CD4-positive, alpha-beta T cell treated with Interleukin-17A for 4 hours (primary cell): ENCODE measurements at regions not wholly inside any gene's neighbourhood (a gene's known extent, or its start where the extent isn't known, plus 50 kb on each side); places are given as distances from the start of the nearest gene placed in this dataset.

Experiments
- DNase-seq: peaks from one replicate; pipeline ENCODE4 v3.0.0-alpha.2; 2020; ENCODE audit warnings: mixed read lengths

DNA sequence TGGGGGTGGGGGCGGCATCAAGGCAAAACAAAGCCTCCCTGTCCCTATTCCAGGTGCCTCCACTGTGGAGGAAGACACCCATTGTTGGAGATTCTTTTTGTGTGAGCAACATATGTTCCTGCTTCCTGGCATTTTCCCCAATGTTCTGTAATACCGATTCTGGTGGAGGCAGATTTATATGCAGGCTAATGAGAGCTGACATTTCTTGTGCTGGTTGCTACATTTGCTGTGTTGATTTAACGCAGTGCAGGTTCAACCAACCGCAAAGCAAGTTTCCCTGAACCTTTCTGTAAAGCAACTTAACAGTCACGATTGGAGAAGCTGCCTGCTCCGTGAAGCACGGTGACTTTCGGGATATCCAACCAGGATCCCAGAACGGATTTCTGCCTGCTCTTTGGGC is 260.5 kb downstream of the CBLN1 start:
- no peak for DNase-seq

DNA sequence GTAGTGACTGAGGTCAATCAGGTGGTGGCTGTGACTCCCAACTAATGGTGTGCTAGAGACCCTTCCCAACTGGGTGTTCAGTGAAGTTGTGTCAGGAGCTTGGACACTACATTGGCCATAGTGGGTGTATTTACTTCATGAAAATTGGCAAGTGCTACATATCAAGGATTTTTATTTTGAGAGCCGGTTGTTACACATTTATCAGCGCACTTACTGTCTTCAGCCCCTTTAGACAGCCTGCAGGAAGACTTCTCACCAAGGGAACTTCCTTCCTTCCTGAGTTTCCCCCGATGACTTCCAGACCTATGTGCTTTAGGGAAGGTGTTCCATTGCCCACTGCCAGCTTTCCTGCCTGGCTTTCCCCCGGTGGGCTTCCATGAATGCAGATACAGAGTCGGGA is 261.2 kb downstream of the CBLN1 start:
- no peak for DNase-seq

DNA sequence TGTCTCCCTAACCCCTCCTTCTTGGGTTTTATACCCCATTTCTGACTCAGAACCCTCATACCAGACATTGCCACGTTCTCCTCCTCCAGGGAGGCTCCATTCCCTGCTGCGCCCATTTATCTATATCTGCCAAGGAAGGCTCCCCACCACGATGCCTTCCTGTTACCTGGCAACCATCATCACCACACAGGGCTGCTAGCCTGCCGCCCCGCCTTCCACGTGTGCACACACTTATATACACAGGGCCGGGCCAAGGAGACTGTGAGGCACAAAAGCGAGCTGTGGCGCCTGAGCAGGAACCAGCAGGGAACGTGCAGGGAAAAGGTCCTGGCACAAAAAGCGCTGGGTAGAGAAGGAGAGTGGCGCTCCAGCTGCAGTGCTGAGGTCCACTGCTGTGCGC is 261.8 kb downstream of the CBLN1 start:
- no peak for DNase-seq

DNA sequence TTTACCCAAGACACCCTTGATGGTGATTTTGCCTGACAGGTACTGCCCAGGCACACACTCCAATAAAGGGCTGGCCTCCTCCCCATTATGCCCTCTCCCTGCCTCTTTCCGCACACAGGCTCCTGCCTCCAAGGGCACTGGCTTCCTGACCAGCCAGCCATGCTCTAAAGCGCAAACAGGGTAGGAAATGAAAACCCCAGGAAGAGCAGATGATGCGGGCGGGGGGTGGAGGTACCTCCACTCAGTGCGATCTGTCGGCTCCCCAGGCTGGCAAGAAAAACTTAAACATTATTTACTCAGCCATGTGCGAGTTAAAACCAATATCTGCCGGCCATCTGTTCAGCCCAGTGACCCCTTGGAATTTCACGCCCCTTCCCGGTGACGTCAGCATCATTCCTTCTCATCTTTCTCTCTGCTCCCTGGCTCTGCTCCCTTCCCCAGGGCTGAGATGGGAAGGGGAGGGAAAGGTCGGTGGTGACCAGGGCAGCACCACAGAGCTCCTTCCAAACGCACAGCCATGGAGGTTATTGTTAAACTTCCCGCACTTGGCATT is 262.5 kb downstream of the CBLN1 start:
- DNase-seq: no peak

DNA sequence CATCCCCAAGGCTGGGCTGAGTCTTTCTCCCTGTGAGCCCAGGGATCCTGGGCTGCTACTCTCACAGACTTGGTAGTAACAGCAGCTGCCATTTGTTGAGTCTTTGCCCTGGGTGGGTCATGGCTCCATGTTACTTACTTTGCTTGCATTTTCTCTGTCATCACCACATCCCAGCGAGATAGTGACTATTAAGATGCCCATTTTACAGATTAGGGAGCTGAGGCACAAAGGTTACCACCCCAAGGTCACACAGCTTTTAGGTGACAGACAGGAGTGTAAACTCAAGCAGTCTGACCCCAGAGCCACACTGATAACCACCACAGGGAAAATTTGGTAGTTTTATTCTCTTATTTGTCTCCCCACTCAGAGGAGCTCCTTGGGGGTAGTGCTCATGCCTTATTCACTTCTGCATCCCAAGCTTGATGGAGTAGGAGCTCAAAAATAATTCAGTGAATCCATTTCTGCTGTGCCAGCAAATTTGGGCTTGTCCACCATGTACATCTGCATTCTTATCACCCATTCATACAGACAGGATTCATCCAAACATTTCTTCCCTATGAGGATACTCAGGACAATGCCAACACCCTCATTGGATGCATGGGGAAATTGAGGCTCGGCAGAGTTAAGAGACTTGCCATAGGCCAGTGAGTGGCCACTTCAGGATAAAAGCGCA is 263.2 kb downstream of the CBLN1 start:
- DNase-seq: no peak

DNA sequence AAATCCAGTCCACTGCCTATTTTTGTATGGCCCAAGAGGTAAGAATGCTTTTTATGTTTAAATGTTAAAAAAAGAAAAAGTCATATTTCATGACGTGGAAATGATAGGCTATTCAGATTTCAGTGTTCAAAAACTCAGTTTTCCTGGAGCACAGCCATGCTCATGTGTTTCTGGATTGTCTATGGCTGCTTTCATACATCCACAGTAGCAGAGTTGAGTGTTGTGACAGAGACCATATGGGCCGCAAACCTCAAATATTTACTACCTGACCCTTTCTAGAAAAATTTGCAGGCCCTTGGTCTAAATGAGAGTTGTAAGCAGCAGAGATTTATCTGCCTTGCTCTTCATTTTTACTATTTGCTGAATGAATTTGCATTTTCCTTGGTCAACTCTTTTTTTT is 264.1 kb downstream of the CBLN1 start:
- no peak for DNase-seq

DNA sequence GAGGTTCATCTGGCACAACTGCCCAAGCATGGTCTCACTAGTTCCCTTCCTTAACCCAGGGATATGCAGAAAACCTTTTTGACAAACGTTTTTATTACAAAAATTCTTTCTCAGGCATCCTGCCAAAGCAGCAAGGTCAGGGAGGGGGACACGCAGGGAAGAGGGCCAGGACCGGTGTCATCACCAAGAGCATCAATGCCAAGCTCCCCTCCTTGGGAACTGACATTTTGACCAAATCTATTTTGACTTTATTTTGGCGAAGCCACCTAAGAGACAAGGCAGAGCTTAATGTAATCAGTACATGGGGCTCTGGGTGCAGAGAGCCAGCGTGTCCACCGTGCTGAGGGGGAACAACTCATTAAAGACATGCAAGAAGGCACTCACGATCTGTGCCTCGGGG is 265.2 kb downstream of the CBLN1 start:
- DNase-seq: no peak

DNA sequence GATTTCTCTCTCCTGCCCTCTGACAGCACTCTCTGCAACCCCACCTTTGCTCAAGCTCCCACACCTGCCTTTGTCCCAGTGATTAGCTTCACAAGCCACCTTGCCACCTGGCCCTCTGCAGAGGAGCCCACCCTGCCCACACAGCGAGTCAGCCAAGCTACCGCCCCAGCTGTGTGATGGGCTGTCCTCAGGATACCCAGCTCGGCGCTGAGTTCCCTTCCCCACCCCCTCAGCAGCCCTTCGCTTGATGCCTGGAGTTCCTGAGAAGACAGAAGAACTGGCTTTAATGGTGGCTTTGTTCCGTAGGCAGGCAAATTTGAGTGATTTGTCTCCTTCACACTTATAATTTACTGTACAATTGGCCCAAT is 266.4 kb downstream of the CBLN1 start:
- DNase-seq: no peak

DNA sequence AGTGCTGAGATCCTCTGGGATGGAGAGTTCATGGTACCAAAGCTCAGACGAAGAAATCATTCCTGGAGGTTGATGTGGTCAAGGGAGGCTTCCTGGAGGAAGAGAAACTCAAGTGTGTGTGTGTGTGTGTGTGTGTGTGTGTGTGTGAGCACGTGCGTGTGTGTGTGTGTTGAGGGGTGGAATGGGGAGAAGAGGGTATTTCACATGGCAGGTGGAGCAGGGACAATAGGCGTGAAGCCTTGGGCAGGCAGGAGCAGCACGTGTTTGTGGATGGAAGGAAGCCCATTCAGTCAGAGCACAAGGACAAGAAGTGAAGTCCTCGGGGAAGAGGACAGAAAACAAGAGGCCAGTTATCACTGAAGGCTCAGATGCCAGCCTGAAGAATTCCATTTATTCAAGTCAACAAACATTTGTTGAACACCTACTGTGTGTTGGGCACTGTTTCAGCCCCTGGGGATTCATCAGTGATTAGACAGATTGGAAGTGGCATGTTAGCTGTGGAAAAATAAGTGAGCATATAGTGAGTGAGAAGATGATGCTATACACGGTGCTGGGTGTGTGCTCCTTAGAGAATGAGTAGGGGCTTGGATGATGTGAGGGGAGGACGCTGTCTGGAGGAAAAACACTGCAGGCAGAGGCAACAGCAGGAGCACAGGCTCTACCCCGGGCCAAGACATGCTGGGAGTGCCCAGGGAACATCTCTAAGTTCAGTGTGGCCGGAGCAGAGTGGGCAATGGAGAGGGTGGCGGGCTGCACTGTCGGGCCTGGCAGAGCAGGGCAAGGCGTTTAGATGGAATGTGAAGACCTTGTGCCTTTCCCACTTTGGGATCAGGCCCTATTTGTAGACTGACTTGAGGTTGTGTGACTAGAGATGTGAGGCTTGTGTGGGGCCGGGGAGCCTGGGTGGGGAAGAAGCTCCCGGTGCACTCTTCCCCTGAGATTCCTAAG is 267.1 kb downstream of the CBLN1 start:
- no peak for DNase-seq

DNA sequence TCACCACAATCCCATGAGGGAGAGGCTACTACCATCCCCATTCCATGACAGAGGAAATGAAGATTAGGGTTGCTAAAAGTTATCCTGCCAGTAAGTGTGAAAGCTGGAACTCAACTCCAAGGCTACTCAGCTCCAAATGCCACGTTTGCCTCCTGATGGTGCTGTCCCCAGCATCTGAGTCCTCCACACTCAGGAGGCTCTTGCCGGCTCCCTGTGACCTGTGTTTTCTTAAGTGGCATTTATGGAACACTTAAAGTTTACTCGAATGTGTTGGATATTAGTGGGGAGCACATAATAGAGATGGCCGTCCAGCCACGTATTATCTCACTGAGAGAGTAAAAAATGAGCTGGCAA is 267.9 kb downstream of the CBLN1 start:
- no peak for DNase-seq

DNA sequence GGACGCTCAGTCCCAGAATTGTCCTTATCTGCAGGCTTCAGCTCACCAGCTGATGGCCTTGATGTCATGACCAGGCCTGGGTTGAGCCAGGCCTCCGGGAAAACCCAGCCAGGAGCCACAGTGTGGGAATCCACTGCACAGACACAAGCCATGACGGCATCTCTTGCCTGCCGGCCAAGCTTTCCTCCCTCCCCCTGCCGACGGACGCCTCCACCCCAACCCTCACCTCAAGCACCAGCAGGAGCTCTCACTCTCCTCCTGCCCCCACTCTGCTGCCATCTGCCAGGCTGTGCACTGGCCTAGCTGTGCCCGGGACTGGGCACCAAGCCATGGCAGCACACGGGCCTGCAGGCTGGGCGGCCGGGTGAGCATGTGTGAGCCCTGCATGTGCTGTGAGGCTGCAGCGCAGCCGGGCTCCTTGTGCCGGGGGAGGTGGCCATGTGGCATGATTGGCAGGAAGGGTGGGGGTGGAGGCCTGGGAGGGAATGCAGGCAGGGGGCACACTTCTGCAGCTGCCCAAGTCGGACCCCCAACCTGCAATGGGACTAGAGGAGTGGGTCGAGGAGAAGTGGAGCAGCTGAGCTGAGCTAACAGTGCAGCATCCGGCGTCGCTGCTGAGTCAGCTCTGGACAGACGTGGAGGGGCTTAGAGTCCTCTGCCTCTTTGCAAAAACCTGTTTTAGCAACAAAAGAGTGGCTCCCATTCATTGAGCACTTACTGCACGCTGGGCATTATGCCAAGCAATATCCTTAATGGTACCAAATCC is 268.5 kb downstream of the CBLN1 start:
- DNase-seq: no peak

DNA sequence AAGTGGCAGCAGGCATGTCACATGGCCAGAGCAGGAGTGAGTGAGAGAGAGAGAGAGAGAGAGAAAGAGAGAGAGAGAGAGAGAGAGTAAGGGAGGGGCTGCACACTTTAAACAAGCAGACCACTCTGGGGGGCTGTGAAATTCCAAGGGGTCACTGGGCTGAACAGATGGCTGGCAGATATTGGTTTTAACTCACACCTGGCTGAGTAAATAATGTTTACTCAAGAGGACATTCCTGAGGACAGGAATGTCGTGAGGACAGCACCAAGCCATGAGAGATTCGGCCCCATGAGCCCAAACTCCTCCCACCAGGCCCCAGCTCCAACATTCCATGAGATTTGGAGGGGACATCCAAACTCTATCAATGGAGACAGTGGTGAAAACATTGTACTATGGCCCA is 269.7 kb downstream of the CBLN1 start:
- DNase-seq: no peak

DNA sequence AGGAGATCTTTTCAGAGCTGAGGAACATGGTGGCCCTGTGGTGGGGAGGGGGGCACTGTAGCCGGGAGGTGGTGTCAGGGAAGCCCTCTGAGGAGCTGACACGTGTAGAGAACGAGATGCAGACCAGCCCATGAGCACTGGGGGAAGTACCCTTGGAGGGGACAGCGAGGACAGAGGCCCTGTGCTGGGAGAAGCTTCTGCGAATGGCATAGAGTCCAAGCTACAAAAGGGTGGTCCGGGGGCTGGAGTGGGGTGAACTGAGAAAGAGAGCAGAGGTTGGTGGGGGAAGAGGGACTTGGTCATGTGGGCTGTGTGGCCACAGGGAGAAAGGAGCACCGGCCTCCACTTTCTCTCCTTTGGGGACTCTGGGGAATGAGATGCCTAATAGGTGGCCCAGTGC is 270.8 kb downstream of the CBLN1 start:
- DNase-seq: no peak

DNA sequence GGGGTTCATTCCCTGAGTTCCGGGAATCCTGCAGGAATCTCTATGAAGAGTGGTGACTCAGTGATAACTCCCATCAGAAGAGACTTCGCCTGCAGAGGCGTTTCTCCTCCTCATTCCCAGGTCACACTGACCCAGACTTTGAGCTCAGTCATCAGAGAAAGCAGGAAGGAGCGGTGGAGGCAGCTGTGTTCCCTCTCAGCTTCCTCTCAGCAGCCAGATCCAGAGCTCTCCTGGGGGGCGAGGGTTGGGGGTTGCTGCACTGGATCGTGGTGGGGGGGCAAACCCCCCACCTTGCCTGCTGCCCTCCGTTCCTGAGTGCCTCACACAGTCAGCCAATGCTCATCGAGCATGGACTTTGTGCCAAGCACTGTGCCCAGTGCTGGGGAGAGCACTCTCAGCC is 271.2 kb downstream of the CBLN1 start:
- DNase-seq: no peak

DNA sequence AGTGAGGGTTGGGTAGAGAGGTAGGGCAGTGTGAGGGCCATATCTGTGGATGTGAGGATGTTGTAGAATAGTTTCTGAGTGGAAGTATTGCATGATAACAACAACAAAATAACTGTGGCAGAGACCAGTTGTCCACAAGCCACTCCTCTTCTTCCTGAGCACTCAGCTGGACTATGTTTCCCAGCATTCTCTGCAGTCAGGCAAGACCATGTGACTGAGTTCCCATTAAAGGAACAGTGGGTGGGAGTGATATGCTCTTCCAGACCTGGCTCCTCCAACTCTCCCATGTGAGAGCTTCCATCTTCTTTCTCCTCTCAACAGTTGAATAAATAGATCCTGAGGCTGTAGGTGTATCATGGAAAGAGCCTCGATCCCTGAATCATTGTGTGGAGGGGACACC is 272.4 kb downstream of the CBLN1 start:
- DNase-seq: no peak

DNA sequence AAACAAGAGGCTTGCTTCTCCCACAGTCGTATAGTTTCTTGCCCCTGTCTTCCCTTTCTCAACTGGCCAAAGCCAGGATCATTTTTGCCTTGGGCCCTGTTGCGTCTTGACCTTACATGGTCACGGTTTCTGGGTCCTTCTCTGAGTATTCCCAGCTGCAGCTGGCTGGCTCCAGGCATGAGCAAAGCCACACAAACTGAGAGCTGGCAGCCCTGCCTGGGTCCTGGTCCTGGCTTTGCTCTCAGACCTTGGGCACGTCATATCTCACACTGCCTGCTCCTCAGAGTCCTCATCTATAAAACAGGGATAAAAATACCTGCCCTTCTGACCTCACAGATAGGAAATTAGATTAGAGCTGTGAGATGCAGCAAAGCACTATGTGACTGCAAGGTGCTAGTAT is 277.6 kb downstream of the CBLN1 start:
- DNase-seq: no peak

DNA sequence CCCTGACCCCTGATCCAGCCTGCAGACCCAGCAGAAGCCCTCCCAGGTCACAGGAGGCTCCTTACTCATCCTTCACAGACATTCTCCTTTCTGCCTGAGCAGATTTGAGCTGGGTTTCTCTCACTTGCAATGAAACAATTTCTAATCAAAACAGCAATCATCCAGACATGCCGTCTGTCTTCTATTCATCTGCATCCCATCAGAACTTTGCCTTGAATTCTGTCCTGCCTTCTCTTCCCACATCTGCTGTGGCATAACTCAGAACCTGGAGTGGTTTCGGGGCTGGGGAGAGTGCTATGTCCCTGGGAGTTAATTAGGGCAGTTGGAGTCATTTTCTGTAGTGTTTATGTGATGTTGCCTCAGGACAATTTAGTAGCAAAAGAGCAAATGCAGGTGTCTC is 278.6 kb downstream of the CBLN1 start:
- DNase-seq: no peak

DNA sequence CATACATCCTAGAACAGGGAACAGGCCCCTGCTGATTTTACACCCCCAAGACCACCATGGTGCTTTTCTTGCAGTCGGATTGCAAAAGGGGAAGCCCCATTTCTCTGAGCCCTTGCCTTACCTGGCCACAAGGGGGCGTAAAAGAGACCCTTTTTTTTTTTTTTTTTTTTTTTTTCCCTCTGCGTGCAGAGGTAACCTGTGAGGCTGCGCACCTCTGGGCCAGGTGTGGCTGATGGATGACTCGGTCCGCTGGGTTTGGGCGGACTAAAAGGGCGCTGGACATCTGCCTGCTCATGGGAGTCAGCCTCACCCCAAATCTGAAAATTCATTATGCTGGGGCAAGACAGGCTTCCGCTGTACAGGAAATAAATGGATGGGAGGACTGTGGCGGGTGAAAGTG is 281.0 kb downstream of the CBLN1 start:
- DNase-seq: no peak

DNA sequence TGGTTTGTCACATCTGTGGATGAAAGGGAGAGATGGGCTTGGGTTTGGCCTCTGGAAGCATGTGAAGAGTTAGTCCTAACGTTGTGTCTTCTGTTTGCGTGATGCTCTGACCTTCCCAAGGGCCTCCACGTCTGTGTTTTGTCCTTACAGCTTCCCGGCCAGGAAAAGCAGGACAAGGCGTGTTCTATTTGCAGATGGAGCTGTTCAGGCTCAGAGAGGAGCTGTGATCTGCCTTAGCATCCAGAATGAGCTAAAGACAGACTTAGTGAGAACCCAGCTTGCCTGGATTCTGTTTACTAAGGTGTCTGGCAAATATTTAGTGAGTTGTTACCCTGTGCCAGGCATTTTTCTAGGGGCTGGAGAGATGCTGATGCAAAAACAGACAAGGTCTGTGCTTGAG is 282.1 kb downstream of the CBLN1 start:
- no peak for DNase-seq

DNA sequence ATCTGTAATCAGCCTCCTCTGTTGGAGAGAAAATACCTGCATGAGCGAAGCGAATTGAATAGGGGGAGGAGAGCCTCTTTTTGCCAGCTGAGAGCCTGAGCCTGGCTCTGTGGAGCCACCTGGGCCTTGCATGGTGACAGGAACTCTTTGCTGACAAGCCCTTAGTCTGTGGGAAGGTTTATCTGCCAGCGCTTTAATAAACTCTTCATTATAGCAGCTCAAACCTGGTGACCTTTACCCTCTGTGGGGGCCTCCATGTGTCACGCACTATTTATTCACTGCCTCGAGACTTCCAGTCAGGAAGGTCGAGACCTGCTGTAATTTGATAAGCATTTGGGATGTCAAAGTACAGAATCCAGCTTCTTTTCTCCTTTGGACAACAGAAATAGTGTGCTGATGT is 282.6 kb downstream of the CBLN1 start:
- DNase-seq: no peak

DNA sequence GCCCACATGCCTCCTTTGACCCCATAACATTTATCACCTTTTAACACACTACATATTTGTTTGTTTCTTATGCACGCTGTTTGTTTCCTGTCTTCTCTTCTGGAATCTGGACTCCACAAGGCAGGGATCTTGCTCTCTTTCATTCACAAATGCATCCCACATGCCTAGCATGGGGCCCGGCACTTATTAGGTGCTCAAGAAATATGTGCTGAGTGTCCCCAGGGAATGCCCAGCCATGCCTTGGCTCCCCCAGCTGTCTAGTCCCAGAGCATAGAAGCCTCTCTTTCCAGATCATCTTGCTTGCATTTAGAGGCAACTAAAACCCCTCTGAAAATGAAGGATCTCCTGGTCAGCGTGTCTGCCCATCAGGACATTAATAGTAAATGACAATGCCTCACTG is 283.7 kb downstream of the CBLN1 start:
- DNase-seq: no peak

DNA sequence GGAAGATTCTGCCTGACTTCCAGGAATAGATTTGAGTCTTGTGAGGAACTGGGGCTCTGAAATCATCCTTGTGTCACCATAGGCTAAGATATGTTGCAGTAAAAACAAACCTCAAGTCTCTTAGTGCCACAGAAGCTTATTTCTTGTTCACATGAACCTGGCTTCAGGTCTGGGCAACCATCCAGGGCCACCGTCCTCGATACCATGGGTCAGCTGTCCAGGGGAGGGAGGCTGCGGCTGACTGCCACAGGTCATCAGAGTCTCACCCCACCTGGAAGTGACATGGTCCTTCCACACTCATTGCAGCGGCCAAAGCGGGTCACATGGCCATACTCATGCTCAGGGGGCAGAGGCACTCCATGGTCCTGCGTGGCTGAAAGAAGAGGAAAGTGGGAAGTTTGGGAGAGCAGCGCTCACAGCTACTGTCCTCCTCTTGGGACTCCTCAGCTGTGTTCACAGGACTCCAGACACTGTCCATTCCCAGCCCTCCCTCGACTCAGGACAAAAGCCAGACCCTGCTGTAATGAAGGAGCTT is 284.5 kb downstream of the CBLN1 start:
- no peak for DNase-seq

DNA sequence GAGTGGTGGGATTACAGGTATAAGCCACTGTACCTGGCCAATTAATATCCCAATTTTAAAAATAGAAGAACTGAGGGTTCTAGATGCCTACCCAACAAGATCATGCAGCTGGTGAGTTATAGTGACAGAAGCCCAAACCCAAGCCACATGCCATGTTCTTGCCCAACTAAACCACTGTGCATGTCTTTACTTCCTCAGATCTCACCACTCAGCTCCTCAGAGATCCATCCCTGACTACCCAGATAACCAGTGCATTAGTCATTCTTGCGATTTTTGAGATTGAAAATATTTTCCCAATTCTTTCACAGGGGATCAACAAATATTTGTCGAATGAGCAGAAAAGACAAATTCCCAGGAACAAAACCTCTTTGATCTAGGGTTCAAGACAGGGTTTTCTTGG is 303.1 kb downstream of the CBLN1 start:
- DNase-seq: no peak
